ENCODE measurements at regions not wholly inside any gene's neighbourhood (a gene's known extent, or its start where the extent isn't known, plus 50 kb on each side); places are given as distances from the start of the nearest gene placed in this dataset.

- H3K4me3 ChIP-seq (ENCODE audit: low read depth, low read length, poor library complexity, severe bottlenecking) = no peak overlapping the region
- no peaks in the 10 kb centered on the region for H4K20me1 ChIP-seq (ENCODE audit: insufficient read depth, low read length)
- BruUV-seq (replicated peaks) = no TSS peak
- ChIA-PET CTCF (ENCODE audit: unreplicated experiment) (no interaction called here), POLR2A (no interaction called here)
- intact Hi-C loops (cut with micrococcal nuclease; ENCODE audit: unreplicated experiment) = no loop called here
- H3K36me3 ChIP-seq (ENCODE audit: insufficient read depth, low read length) = no peaks in the 10 kb centered on the region
- no peaks in the 10 kb centered on the region for H3K79me2 ChIP-seq (ENCODE audit: insufficient read depth, low read depth, low read length)
- no peak overlapping the region for H3K27ac ChIP-seq (ENCODE audit: low read depth, low read length, poor library complexity, severe bottlenecking)
- H2AFZ ChIP-seq (ENCODE audit: low read length) = no peak overlapping the region
- no peak overlapping the region for H3K4me2 ChIP-seq (ENCODE audit: low read length)
- no peaks in the 10 kb centered on the region for H3K4me1 ChIP-seq (ENCODE audit: insufficient read depth, low read length, poor library complexity, severe bottlenecking)
- no peaks in the 10 kb centered on the region for H3K9me2 ChIP-seq (ENCODE audit: insufficient read depth, low read length)
- TF ChIP-seq CTCF (conservative IDR thresholded peaks at IDR 0.05; ENCODE audit: low read length) = no peak
- no peak for TF ChIP-seq EZH2phosphoT487 (IDR thresholded peaks at IDR 0.05; ENCODE audit: borderline replicate concordance, low read depth, low read length)
- DNase-seq (ENCODE audit: low spot score) = no peak
- no peaks in the 10 kb centered on the region for H3K9me3 ChIP-seq (ENCODE audit: low read length)
Measured at GRCh38 chr16:86885139-86885538, 306.8 kb downstream of the FOXL1 start.

- no peaks in the 10 kb centered on the region for H4K20me1 ChIP-seq (ENCODE audit: insufficient read depth, low read length)
- H3K9me2 ChIP-seq (ENCODE audit: insufficient read depth, low read length) = no peaks in the 10 kb centered on the region
- no TSS peak for BruUV-seq (replicated peaks)
- intact Hi-C loops (cut with micrococcal nuclease; ENCODE audit: unreplicated experiment) = no loop called here
- TF ChIP-seq EZH2phosphoT487 (IDR thresholded peaks at IDR 0.05; ENCODE audit: borderline replicate concordance, low read depth, low read length) = no peak
- TF ChIP-seq CTCF (conservative IDR thresholded peaks at IDR 0.05; ENCODE audit: low read length) = no peak
- no peaks in the 10 kb centered on the region for H3K36me3 ChIP-seq (ENCODE audit: insufficient read depth, low read length)
- DNase-seq (ENCODE audit: low spot score) = no peak
- no peak overlapping the region for H2AFZ ChIP-seq (ENCODE audit: low read length)
- no peak overlapping the region for H3K27ac ChIP-seq (ENCODE audit: low read depth, low read length, poor library complexity, severe bottlenecking)
- H3K4me1 ChIP-seq (ENCODE audit: insufficient read depth, low read length, poor library complexity, severe bottlenecking) = no peaks in the 10 kb centered on the region
- H3K4me3 ChIP-seq (ENCODE audit: low read depth, low read length, poor library complexity, severe bottlenecking) = no peak overlapping the region
- ChIA-PET POLR2A (no interaction called here), CTCF (ENCODE audit: unreplicated experiment) (no interaction called here)
- no peaks in the 10 kb centered on the region for H3K9me3 ChIP-seq (ENCODE audit: low read length)
- no peaks in the 10 kb centered on the region for H3K79me2 ChIP-seq (ENCODE audit: insufficient read depth, low read depth, low read length)
- no peak overlapping the region for H3K4me2 ChIP-seq (ENCODE audit: low read length)
Measured at GRCh38 chr16:86886651-86887050, 308.3 kb downstream of the FOXL1 start.

GRCh38 chr16:86887416-86887815 lies 309.1 kb downstream of the FOXL1 start:
- Histone ChIP-seq H3K79me2 (ENCODE audit: insufficient read depth, low read depth, low read length) (no peaks in the 10 kb centered on the region), H3K9me3 (ENCODE audit: low read length) (no peaks in the 10 kb centered on the region), H3K36me3 (ENCODE audit: insufficient read depth, low read length) (no peaks in the 10 kb centered on the region), H3K9me2 (ENCODE audit: insufficient read depth, low read length) (no peaks in the 10 kb centered on the region), H3K27ac (ENCODE audit: low read depth, low read length, poor library complexity, severe bottlenecking) (no peak overlapping the region), H2AFZ (ENCODE audit: low read length) (no peak overlapping the region), H3K4me1 (ENCODE audit: insufficient read depth, low read length, poor library complexity, severe bottlenecking) (no peaks in the 10 kb centered on the region), H3K4me2 (ENCODE audit: low read length) (no peak overlapping the region), H3K4me3 (ENCODE audit: low read depth, low read length, poor library complexity, severe bottlenecking) (no peak overlapping the region), H4K20me1 (ENCODE audit: insufficient read depth, low read length) (no peaks in the 10 kb centered on the region)
- no peak for DNase-seq (ENCODE audit: low spot score)
- ChIA-PET POLR2A (no interaction called here), CTCF (ENCODE audit: unreplicated experiment) (no interaction called here)
- intact Hi-C loops (cut with micrococcal nuclease; ENCODE audit: unreplicated experiment) = no loop called here
- BruUV-seq (replicated peaks) = no TSS peak
- TF ChIP-seq CTCF (conservative IDR thresholded peaks at IDR 0.05; ENCODE audit: low read length) (no peak), EZH2phosphoT487 (IDR thresholded peaks at IDR 0.05; ENCODE audit: borderline replicate concordance, low read depth, low read length) (no peak)

All from OCI-LY7 (cell line).